Hypothalamus (tissue), 51 donors: ENCODE measurements at regions not wholly inside any gene's neighbourhood (a gene's known extent, or its start where the extent isn't known, plus 50 kb on each side); places are given as distances from the start of the nearest gene placed in this dataset.
"Not testable (repeated sequence)": the region's sequence is repeated elsewhere in the genome, so short reads cannot be mapped to it uniquely, and the experiment has no call there.

ENCODE experiments used
- DNase-seq, 51 donors: peaks; one replicate each; lab custom pipeline; 2025; lab: John Stamatoyannopoulos, UW

- no peak for DNase-seq
Observed at GRCh38 chr4:72797486-72797885, 228.5 kb upstream of the ADAMTS3 start.

- DNase-seq = no peak
Observed at GRCh38 chr4:72791054-72791453, 222.0 kb upstream of the ADAMTS3 start.

- DNase-seq = no peak
Observed at GRCh38 chr4:72786401-72786990, 217.5 kb upstream of the ADAMTS3 start.

GRCh38 chr4:72779241-72779640 is 210.2 kb upstream of the ADAMTS3 start:
- DNase-seq = no peak

GRCh38 chr4:72777436-72777835 is 208.4 kb upstream of the ADAMTS3 start:
- no peak for DNase-seq

GRCh38 chr4:72770708-72771107 is 201.7 kb upstream of the ADAMTS3 start:
- no peak for DNase-seq

GRCh38 chr4:72768364-72768763 is 199.3 kb upstream of the ADAMTS3 start:
- no peak for DNase-seq

- DNase-seq = no peak
Observed at GRCh38 chr4:72767618-72768302, 198.7 kb upstream of the ADAMTS3 start.

- not testable (repeated sequence) for DNase-seq
Observed at GRCh38 chr4:72765788-72766187, 196.8 kb upstream of the ADAMTS3 start.

- DNase-seq = no peak
Observed at GRCh38 chr4:72761368-72762038, 192.5 kb upstream of the ADAMTS3 start.

GRCh38 chr4:72753414-72753813 is 184.4 kb upstream of the ADAMTS3 start:
- DNase-seq = not testable (repeated sequence)

- DNase-seq = no peak
Observed at GRCh38 chr4:72744103-72744725, 175.2 kb upstream of the ADAMTS3 start.

GRCh38 chr4:72743078-72743477 is 174.1 kb upstream of the ADAMTS3 start:
- no peak for DNase-seq

- DNase-seq = no peak
Observed at GRCh38 chr4:72715299-72715698, 146.3 kb upstream of the ADAMTS3 start.

- no peak for DNase-seq
Observed at GRCh38 chr4:72714482-72715279, 145.7 kb upstream of the ADAMTS3 start.

- no peak for DNase-seq
Observed at GRCh38 chr4:72712997-72713396, 144.0 kb upstream of the ADAMTS3 start.

- no peak for DNase-seq
Observed at GRCh38 chr4:72709475-72709874, 140.5 kb upstream of the ADAMTS3 start.

GRCh38 chr4:72706684-72707083 is 137.7 kb upstream of the ADAMTS3 start:
- no peak for DNase-seq

GRCh38 chr4:72704925-72705640 is 136.1 kb upstream of the ADAMTS3 start:
- DNase-seq = not testable (repeated sequence)

- no peak for DNase-seq
Observed at GRCh38 chr4:72702948-72703347, 133.9 kb upstream of the ADAMTS3 start.
